Activated naive CD8-positive, alpha-beta T cell treated with anti-CD3 and anti-CD28 coated beads, Interleukin-2, amount 10 ng/mL, durations not matched to agents 7 days and 5 days (primary cell): ENCODE measurements at regions not wholly inside any gene's neighbourhood (a gene's known extent, or its start where the extent isn't known, plus 50 kb on each side); places are given as distances from the start of the nearest gene placed in this dataset.

Experiments used
- ATAC-seq: fragments of 150-1000 bp; cut with Tn5 transposase; one replicate; pipeline ENCODE4 v1.10.0; 2021; ENCODE audit warnings: low read depth, moderate library complexity
- POLR2A ChIA-PET: fragments of 350-600 bp; sonication (Branson Sonifier 250); formaldehyde crosslinking; loops from one replicate; lab custom pipeline; 2021; ENCODE audit warnings: antibody characterized with exemption; lab: Charles Lee
- DNase-seq: peaks from one replicate; pipeline ENCODE4 v3.0.0; 2021
- H3K27ac Mint-ChIP-seq: one replicate; pipeline ENCODE4 v1.8.0; 2022; ENCODE audit warnings: mild to moderate bottlenecking, mixed read lengths
- H3K27me3 Mint-ChIP-seq: one replicate; pipeline ENCODE4 v1.8.0; 2022; ENCODE audit warnings: mild to moderate bottlenecking, moderate library complexity, mixed read lengths
- H3K36me3 Mint-ChIP-seq: one replicate; pipeline ENCODE4 v1.8.0; 2021; ENCODE audit warnings: mild to moderate bottlenecking, mixed read lengths
- H3K4me1 Mint-ChIP-seq: one replicate; pipeline ENCODE4 v1.8.0; 2021; ENCODE audit warnings: mixed read lengths
- H3K4me3 Mint-ChIP-seq: one replicate; pipeline ENCODE4 v1.8.0; 2022; ENCODE audit warnings: mild to moderate bottlenecking, moderate library complexity, mixed read lengths
- H3K9me3 Mint-ChIP-seq: one replicate; pipeline ENCODE4 v1.8.0; 2021; ENCODE audit warnings: mixed read lengths

GRCh38 chr21:15249285-15249993, 184.6 kb upstream of the NRIP1 start:
- Mint-ChIP-seq H3K4me3 (no peak overlapping the region), H3K36me3 (no peaks in the 10 kb centered on the region), H3K27me3 (no peaks in the 10 kb centered on the region), H3K27ac (no peak overlapping the region), H3K4me1 (no peaks in the 10 kb centered on the region), H3K9me3 (no peaks in the 10 kb centered on the region)
- POLR2A ChIA-PET: no interaction called here
- ATAC-seq: no peak
- DNase-seq: no peak

- Mint-ChIP-seq H3K36me3 (no peaks in the 10 kb centered on the region), H3K4me1 (no peaks in the 10 kb centered on the region), H3K4me3 (no peak overlapping the region), H3K27ac (no peak overlapping the region), H3K27me3 (no peaks in the 10 kb centered on the region), H3K9me3 (no peaks in the 10 kb centered on the region)
- POLR2A ChIA-PET: no interaction called here
- ATAC-seq (no peak), DNase-seq (no peak)
Measured at GRCh38 chr21:15250384-15250783, 185.6 kb upstream of the NRIP1 start.

- Mint-ChIP-seq H3K27me3 (no peaks in the 10 kb centered on the region), H3K36me3 (no peaks in the 10 kb centered on the region), H3K4me3 (no peak overlapping the region), H3K27ac (no peak overlapping the region), H3K9me3 (no peaks in the 10 kb centered on the region), H3K4me1 (no peaks in the 10 kb centered on the region)
- ATAC-seq (no peak), DNase-seq (no peak)
- POLR2A ChIA-PET: no interaction called here
Measured at GRCh38 chr21:15252431-15252830, 187.6 kb upstream of the NRIP1 start.

- H3K27me3 Mint-ChIP-seq: no peaks in the 10 kb centered on the region
- no peak for DNase-seq
- no peak overlapping the region for H3K4me3 Mint-ChIP-seq
- no peak overlapping the region for H3K27ac Mint-ChIP-seq
- POLR2A ChIA-PET: no interaction called here
- no peak for ATAC-seq
- no peaks in the 10 kb centered on the region for H3K4me1 Mint-ChIP-seq
- no peaks in the 10 kb centered on the region for H3K9me3 Mint-ChIP-seq
- no peaks in the 10 kb centered on the region for H3K36me3 Mint-ChIP-seq
Measured at GRCh38 chr21:15254111-15254510, 189.3 kb upstream of the NRIP1 start.

- no peak for DNase-seq
- POLR2A ChIA-PET: no interaction called here
- no peak overlapping the region for H3K27ac Mint-ChIP-seq
- H3K4me3 Mint-ChIP-seq: no peak overlapping the region
- no peaks in the 10 kb centered on the region for H3K4me1 Mint-ChIP-seq
- H3K36me3 Mint-ChIP-seq: no peaks in the 10 kb centered on the region
- H3K27me3 Mint-ChIP-seq: no peaks in the 10 kb centered on the region
- ATAC-seq: no peak
- H3K9me3 Mint-ChIP-seq: no peaks in the 10 kb centered on the region
Measured at GRCh38 chr21:15255261-15255660, 190.5 kb upstream of the NRIP1 start.

- ATAC-seq: no peak
- Mint-ChIP-seq H3K9me3 (no peaks in the 10 kb centered on the region), H3K4me1 (no peaks in the 10 kb centered on the region), H3K4me3 (no peak overlapping the region), H3K36me3 (no peaks in the 10 kb centered on the region), H3K27me3 (no peaks in the 10 kb centered on the region), H3K27ac (no peak overlapping the region)
- POLR2A ChIA-PET: no interaction called here
- DNase-seq: no peak
Measured at GRCh38 chr21:15255763-15256162, 191.0 kb upstream of the NRIP1 start.

GRCh38 chr21:15256996-15257395, 192.2 kb upstream of the NRIP1 start:
- Mint-ChIP-seq H3K9me3 (peaks cover 2% of the 10 kb centered on the region), H3K27ac (no peak overlapping the region), H3K4me3 (no peak overlapping the region), H3K27me3 (no peaks in the 10 kb centered on the region), H3K36me3 (no peaks in the 10 kb centered on the region), H3K4me1 (no peaks in the 10 kb centered on the region)
- DNase-seq (no peak), ATAC-seq (no peak)
- POLR2A ChIA-PET: no interaction called here

- H3K27me3 Mint-ChIP-seq: no peaks in the 10 kb centered on the region
- no peaks in the 10 kb centered on the region for H3K36me3 Mint-ChIP-seq
- no peak overlapping the region for H3K4me3 Mint-ChIP-seq
- peaks cover 2% of the 10 kb centered on the region for H3K9me3 Mint-ChIP-seq
- ATAC-seq (no peak), DNase-seq (no peak)
- no peak overlapping the region for H3K27ac Mint-ChIP-seq
- no peaks in the 10 kb centered on the region for H3K4me1 Mint-ChIP-seq
- POLR2A ChIA-PET: no interaction called here
Measured at GRCh38 chr21:15257646-15258045, 192.8 kb upstream of the NRIP1 start.

- Mint-ChIP-seq H3K4me1 (no peaks in the 10 kb centered on the region), H3K36me3 (no peaks in the 10 kb centered on the region), H3K27ac (no peak overlapping the region), H3K27me3 (no peaks in the 10 kb centered on the region), H3K4me3 (no peak overlapping the region), H3K9me3 (peaks cover 2% of the 10 kb centered on the region)
- POLR2A ChIA-PET: no interaction called here
- no peak for ATAC-seq
- DNase-seq: no peak
Measured at GRCh38 chr21:15259824-15260223, 195.0 kb upstream of the NRIP1 start.

GRCh38 chr21:15260604-15261003, 195.8 kb upstream of the NRIP1 start:
- ATAC-seq (no peak), DNase-seq (no peak)
- Mint-ChIP-seq H3K4me1 (no peaks in the 10 kb centered on the region), H3K36me3 (no peaks in the 10 kb centered on the region), H3K9me3 (peaks cover 2% of the 10 kb centered on the region), H3K27me3 (no peaks in the 10 kb centered on the region), H3K4me3 (no peak overlapping the region), H3K27ac (no peak overlapping the region)
- POLR2A ChIA-PET: no interaction called here

GRCh38 chr21:15264084-15264665, 199.4 kb upstream of the NRIP1 start:
- Mint-ChIP-seq H3K27me3 (no peaks in the 10 kb centered on the region), H3K4me1 (no peaks in the 10 kb centered on the region), H3K27ac (no peak overlapping the region), H3K4me3 (no peak overlapping the region), H3K36me3 (no peaks in the 10 kb centered on the region), H3K9me3 (peaks cover 2% of the 10 kb centered on the region)
- POLR2A ChIA-PET: no interaction called here
- DNase-seq (no peak), ATAC-seq (no peak)

- ATAC-seq: no peak
Measured at GRCh38 chr21:15272171-15272570, 207.4 kb upstream of the NRIP1 start.

GRCh38 chr21:15272591-15272990, 207.8 kb upstream of the NRIP1 start:
- no peaks in the 10 kb centered on the region for H3K4me1 Mint-ChIP-seq
- peaks cover 2% of the 10 kb centered on the region for H3K27me3 Mint-ChIP-seq
- no peak overlapping the region for H3K27ac Mint-ChIP-seq

More at GRCh38 chr21:15272171-15272570, 207.4 kb upstream of the NRIP1 start:
- Mint-ChIP-seq H3K4me3 (no peak overlapping the region), H3K4me1 (no peaks in the 10 kb centered on the region), H3K9me3 (no peaks in the 10 kb centered on the region), H3K27me3 (peaks cover 2% of the 10 kb centered on the region), H3K27ac (no peak overlapping the region), H3K36me3 (no peaks in the 10 kb centered on the region)
- POLR2A ChIA-PET: no interaction called here
- no peak for DNase-seq

GRCh38 chr21:15273244-15273643, 208.4 kb upstream of the NRIP1 start:
- H3K27ac Mint-ChIP-seq: no peak overlapping the region
- H3K4me3 Mint-ChIP-seq: no peak overlapping the region
- no peak for DNase-seq
- no peak for ATAC-seq
- POLR2A ChIA-PET: no interaction called here
- H3K9me3 Mint-ChIP-seq: no peaks in the 10 kb centered on the region
- H3K36me3 Mint-ChIP-seq: no peaks in the 10 kb centered on the region
- H3K4me1 Mint-ChIP-seq: no peaks in the 10 kb centered on the region
- peaks cover 2% of the 10 kb centered on the region for H3K27me3 Mint-ChIP-seq

More at GRCh38 chr21:15272591-15272990, 207.8 kb upstream of the NRIP1 start:
- POLR2A ChIA-PET: no interaction called here
- ATAC-seq (no peak), DNase-seq (no peak)
- H3K4me3 Mint-ChIP-seq: no peak overlapping the region
- no peaks in the 10 kb centered on the region for H3K36me3 Mint-ChIP-seq
- no peaks in the 10 kb centered on the region for H3K9me3 Mint-ChIP-seq
